HL-60/S4 treated with retinoic acid at 250 ng/mL for 4 days and 3 days (cell line): ENCODE measurements at regions not wholly inside any gene's neighbourhood (a gene's known extent, or its start where the extent isn't known, plus 50 kb on each side); places are given as distances from the start of the nearest gene placed in this dataset.

ENCODE experiments used
- in situ Hi-C: fragments of 300-500 bp; cut with MboI; formaldehyde crosslinking; loops from 2 replicates; pipeline ENCODE4 v1.7.0; 2022; ENCODE audit warnings: low sequenced_read_pairs

DNA sequence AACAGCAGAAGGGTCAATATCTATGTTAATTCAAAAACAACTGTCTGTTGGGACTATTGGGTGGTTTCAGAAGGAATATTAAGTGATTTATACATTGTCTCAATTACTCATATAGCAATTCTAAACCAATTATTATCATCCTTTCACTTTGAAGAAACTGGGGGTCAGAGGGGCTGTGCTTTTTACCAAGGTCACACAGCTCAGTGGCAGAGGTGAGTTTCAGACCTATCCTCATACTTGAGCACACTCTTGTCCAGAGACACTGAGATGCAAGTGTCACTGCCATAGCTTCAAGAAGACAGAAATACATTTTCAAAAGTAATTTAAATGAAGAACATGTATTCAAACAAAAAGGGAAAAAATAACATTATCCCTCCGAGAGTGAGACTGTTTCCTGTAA, 195.3 kb downstream of the ARL4A start:
- in situ Hi-C loops: no loop called here

DNA sequence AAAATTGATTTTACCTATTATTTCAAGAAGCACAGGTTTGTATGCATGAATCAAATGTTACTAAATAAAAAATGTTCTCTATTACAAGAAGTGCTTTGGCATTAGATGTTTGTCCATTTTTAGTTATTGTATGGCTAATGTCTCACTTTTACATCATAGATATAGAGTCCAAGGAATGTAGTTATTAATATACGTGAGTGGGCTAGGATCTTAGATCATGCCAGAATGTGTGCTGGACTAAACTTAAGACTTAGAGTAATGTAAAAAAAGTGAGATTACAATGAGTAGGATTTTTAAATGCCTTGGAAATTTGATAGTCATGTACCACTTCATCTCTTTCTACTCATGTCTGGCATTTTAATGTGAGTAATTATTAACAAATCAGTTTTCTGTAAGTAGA, 196.6 kb downstream of the ARL4A start:
- in situ Hi-C loops: no loop called here

DNA sequence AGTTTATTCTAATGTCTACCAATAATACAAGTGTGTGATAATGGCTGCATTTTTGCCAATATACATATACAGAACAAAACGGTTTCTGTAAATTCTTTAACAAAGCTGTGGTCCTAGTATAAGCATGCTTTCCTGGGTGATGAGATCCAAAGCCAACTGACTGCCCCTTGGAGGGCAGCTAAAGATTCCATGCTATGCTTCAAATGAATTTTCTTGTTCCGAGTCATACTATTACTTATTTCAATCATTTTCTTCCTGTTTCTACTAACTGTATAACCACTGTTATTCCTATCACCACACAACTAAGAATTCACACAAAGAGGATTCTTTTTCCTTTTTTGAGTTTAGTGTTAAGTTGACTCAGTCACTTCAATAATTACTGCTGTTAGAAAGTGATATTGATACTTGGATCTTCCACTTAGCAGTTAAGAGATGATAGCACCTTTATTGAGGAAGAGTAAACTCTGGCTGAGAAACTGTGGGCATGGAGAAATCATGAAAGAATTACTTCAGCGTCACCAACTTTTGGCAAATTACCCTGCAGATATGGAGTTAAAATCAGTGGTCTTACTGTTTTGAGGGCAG, 197.5 kb downstream of the ARL4A start:
- in situ Hi-C loops: no loop called here

DNA sequence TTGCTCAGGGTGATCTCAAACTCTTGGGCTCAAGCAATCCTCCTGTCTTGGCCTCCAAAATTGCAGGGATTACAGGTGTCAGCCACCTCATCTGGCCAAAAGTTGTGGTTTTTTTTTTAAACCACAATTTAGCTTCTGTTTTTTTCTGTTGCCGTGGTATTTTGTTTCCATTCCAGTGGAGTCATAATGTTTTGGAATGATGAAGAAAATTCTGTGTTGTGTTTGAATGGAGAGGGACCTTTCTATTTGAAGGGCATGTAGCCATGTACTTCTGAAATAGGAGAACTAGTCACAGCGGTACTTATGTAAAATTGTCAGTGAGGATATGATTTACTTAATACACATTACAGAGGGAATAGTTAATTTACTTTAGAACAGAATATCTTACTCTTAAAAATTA, 201.3 kb downstream of the ARL4A start:
- in situ Hi-C loops: no loop called here

DNA sequence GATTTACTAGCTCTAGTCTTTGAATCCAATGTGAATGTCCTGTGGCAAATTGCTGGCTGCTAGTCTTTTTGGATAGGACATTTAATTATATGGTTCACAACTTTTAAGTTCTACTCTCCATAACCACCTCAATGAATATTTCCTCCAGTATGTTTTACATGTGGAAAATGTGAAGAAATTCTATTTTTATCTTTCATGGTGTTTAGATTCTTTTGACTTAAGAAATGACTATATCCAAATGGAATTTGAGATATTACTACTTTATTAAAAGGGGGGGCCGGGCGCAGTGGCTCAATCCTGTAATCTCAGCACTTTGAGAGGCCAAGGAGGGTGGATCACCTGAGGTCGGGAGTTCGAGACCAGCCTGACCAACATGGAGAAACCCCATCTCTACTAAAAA, 202.0 kb downstream of the ARL4A start:
- in situ Hi-C loops: no loop called here

DNA sequence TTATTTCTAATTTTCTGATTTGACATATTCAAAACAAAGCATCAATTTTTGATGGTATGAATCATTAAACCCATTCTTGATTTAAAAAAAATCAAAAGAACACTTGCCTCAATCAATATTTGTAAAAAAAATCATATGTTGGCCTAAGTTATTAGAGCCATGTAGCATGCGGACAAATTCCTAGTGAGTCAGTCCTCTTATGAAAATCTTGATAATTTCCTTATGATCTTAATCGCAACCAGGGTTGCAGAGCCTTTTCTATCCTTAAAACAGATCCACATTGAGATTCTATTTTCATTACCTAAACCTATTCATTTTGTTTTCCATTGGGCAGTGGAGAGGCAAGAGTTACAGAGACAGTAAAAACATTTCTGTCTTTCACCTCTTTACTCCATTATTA, 203.2 kb downstream of the ARL4A start:
- in situ Hi-C loops: no loop called here

DNA sequence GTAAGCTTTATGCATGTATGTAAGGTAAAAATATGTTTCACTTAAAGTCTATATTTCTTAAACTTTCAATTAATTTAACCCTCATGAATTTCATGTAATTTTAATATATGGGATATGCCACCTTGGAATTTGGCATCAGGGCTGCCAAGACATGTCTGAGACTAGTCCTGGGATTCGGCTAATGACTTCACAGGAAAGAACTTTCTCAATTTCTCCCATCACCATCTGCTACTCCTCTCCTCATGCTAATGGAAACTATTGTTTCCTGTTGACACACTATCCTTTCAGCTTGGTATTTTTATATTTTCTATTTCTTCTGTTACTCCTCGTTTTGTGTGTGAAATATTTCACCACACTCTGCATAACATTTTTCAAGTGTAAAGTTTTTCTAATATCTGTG, 205.9 kb downstream of the ARL4A start:
- in situ Hi-C loops: no loop called here

DNA sequence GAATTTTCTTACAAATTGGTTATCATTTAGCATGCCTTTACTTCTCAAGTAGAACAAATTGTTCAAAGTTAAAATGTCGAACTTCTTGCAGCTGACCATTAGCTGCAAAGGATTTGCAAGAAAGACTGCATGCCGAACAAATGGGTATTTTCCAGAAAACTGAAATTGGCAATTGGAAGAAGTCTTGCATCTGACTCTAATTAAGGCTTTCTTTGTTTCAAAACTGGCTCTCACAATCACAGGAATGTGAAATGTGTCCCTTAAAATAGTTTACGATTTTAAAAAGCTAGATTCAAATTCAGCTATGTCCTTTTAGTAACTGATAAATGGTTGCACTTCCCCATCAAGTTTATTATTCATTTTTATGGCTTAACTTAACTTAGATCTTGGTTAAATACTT, 207.9 kb downstream of the ARL4A start:
- in situ Hi-C loops: no loop called here

DNA sequence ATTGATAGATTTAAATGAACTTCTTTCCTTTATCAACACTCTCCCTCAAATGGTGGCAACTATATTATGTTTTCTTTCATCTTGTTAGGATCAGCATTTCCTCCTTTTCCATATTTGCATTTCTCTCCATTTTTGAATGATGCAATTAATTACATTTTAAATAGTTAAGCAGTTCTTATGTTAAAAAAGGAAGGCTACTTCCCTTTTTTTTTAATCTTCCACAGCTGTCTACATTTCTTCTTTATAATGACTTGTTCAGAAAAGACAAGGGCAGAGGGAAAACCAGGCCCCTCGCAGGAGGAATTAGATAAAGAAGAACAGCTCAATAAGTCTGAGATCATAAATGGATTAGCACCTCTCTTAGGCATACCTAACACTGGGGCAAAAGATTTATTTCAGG, 208.9 kb downstream of the ARL4A start:
- in situ Hi-C loops: no loop called here

DNA sequence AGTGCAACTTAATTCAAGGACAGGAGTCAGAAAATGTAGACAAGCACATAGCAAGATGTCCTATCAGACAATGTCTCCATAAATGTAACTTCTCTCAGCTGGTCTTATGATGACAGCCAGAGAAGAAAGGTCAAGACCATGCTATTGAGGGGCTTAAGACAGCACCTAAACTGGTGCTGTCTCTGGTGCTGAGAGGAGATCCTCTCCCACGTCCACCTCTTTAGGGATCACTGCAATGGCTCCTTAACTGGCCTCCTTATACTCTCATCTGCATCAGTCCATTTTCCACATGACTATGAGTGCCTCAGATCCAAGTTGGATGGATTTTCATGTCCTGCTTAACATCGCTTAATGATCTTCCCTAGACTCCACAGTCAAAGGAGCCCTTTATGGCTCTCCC, 210.6 kb downstream of the ARL4A start:
- in situ Hi-C loops: no loop called here

DNA sequence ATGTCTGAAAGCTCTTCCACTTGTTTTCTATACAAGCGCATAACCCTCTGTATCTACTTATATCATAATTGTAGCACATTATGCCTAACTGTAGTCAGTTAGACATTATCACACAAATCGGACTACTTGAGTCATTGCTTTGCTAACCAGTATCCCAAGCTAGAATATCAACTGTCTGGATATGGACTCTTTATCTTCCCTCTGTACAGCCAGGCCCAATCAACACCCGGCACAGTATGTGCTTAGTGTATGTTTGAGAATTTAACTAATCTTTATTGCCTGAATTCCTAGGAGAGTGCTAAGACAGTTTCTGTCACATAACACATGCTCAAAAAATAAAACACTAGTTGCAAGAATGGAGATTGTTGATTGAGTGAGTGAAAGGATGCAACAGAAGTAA, 211.2 kb downstream of the ARL4A start:
- in situ Hi-C loops: no loop called here

DNA sequence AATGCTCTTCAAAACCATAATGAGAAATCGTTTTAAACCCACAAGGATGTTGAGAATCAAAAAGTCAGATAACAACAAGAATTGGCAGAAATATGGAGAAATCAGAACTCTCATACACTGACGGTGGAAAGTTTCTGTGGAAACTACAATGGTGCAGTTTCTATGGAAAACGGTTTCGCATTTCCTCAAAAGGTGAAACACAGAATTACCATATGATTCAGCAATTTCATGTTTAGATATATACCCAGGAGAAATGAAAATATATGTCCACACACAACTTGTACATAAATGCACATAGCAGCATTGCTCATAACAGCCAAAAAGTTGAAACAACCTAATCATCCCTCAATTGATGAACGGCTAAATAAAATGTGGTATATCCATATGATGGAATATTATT, 218.2 kb downstream of the ARL4A start:
- in situ Hi-C loops: no loop called here

DNA sequence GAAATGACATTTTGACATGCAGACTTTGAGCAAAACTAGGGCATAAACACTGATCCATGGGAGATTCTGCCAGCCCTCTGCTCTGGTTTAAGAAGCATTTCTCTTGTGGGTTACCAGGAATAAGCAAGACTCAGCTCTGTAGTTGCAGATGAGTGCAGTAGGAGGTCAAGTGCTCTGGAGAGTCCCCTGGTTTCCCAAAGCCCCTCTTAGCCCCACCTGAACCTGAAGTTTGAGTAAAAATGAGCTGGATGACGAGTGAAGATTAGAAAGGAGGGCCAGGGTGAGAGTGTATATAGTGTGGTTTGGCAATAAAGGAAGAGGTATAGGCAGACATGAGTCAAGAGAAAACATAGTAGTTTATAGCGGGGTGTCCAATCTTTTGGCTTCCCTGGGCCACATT, 220.3 kb downstream of the ARL4A start:
- in situ Hi-C loops: no loop called here

DNA sequence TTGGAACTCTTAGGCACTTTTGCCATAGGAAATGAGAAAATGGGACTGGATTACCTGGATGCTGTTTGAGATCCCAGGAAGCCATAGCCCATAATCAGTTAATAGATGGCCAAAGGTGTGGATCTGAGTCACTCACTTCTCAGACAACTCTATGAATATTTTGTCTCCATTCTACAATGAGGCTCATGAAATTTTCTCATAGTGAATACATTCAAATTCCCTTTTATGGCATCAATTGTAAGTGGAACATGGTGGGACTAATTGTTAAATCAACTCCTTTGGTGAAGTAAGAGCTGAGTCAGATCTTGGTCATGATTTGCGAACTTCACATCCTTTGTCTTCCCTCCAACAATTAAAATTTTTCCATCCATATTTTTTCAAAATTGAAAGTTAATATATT, 222.1 kb downstream of the ARL4A start:
- in situ Hi-C loops: no loop called here

DNA sequence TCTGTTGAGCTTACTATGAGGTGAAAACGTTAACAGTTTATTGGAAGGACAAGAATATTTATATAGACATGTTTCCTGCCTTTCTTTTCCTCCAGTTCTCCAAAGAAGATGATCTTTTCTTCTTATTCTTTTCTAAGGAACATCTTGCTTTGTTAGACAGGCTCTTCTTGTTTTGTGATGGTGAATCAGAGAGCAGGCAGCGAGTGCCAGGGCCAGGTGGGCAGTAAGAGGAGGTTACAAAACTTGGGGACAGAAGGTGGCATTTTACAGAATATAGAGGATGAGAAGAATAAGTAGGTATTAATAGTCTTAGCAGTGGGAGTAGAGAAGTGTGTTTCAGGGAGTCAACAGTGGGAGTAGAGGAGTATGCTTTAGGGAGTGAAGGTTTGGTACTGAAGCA, 223.6 kb downstream of the ARL4A start:
- in situ Hi-C loops: no loop called here

DNA sequence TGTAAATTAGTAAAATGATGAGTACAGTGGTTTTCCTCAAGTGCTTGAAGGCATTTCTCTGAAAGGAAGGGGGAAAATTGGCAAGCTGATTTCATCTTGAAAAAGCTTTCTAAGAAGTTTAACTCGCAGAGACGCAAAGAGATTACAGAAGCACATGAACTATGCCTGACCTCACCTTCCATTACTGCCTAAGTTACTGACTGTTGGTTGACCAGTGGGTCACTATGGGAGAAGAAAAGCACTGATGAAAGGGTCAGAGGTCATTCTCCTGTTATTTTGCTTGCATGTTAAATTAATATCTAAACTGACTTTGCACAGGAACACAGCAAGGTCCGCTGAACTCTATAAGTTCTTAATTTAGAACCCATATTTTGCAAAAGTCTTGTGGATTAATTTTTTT, 225.6 kb downstream of the ARL4A start:
- in situ Hi-C loops: no loop called here

DNA sequence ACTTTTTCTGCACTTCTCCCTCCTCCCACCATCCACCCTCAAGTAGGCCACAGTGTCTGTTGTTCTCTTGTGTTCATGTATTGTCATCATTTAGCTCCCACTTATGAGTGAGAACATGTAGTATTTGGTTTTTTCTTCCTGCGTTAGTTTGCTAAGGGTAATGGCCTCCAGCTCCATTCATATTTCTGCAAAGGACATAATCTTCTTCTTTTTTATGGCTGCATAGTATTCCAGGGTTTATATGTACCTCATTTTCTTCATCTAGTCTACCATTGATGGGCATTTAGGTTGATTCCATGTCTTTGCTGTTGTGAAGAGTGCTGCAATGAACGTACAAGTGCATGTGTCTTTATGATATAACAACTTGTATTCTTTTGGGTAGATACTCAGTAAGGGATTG, 230.4 kb downstream of the ARL4A start:
- in situ Hi-C loops: no loop called here

DNA sequence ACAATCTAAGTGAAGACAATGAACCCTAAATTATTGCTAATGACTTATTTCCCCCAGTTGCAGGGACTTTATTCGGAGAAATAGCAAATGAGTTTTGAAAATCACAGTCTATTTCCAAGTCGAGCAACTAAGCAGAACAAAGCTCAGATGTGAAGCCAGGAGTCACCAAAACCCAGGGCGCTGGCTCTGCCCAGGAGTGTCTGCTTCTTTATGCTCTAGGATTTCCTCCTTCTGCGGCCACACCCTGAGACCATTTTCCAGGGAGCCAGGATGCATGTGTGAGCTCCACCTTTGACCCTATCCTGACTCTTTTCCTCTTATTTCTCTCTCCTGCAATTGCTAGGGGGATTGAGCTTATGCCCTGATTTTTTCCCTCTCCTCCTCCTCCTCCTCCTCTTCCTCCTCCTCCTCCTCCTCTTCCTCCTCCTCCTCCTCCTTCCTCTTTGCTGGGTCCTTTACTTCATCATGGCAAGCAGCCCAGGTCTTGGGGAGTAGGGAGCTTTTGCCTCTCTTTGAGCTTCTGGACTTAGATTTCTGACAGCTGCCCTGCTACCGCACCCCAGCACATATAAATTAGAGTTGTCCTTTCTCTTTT, 234.4 kb downstream of the ARL4A start:
- in situ Hi-C loops: no loop called here

DNA sequence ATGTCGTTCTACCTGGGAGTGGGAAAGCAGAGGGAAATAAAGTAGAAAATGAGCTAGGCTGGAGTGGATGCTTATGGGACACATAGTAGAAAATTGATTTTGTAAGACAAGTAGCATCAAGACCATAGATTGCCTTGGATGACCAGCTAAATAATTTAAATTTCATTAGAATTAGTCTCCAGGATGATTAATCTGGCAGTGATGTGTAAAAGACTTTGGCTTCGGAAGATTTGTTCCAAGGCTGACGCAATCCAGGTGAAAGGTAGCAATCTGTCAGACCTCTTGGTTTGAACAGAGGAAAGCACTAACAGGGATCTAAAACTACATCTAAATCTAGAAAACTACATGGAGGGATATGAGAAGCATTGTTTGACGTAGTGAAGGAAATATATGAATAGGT, 236.5 kb downstream of the ARL4A start:
- in situ Hi-C loops: no loop called here

DNA sequence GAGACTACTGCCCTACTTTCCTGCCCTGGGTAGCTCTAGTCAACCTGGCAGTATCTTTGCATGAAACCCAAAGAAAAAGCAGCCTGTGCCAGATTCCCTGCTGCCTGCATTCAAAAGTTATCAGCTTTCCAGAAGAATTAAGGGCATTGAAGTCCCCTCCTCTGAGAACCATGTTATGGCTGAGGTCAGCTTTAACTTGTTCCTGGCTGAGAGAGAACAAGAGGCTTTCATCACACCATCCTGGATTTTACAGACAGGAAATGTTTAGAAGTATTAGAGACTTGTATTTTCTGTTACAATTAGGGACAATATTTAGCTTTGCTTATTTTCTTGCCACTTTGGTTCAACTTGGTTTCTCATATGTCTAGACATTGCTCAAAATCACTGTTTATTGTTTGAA, 238.8 kb downstream of the ARL4A start:
- in situ Hi-C loops: no loop called here

DNA sequence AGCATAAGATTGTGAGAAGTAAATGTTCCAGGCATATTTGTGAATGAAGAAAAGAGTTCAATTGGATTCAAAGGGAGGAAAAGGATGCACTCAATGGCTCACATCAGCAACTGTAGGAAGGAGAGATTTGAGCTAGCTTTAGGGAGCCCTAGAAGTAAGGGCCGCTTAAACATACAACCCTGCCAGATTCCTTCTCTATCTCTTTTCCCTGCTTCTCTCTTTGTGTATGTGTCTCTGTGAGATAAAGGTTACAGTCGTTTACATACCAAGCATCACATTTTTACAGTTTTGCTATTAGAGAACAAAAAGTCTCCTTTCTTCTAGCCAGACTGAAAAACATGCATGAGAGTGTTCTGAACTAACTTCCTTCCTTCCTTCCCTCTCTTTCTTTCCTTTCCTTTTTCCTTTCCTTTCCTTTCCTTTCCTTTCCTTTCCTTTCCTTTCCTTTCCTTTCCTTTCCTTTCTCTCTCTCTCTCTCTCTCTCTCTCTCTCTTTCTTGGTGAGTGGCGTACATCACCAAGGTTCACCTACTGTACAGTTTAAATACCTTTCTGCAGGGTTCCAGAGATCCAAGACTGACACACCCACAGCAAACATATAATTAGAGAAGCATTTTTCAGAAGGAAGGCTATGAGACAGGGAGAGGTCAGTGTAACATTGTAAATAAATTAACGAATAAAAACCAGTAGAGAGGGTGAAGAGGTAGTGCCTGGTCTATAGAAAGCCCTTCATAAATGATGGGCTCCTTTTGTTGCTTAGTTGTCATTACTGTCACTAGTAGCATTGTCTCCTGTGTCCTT, 240.4 kb downstream of the ARL4A start:
- in situ Hi-C loops: no loop called here

DNA sequence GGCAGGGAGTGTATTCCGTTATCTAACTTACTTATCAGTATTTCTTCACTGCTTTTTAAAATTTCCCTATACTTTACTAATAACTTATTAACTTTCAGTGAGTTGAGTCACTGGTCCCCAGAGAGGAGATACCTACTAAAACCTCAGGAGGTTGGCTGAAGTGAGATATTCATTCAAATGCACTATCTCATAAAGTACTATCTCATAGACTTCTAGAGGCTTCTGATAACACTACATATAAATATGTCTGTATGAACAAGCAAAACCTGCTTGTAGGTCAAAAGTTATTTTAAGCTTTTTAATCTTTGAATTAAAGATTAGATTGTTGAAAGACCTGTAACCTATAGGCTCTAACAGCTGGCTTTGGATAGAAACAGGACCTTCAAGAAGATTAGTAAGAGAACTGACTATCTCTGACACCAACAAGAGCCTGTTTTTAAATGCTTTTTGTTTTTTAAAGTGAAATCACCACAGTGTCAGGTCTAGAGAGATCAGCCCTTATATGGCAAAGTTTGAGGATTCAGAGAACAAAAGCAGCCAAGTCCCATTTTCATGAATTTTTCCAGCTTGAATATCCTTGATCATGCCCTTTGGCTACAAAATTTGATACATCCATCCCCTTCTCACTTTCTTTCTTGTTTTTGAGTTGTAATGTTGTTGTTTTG, 242.2 kb downstream of the ARL4A start:
- in situ Hi-C loops: no loop called here
